GM23338 (cell line): ENCODE measurements at regions not wholly inside any gene's neighbourhood (a gene's known extent, or its start where the extent isn't known, plus 50 kb on each side); places are given as distances from the start of the nearest gene placed in this dataset.

Source experiments
- ATAC-seq: fragments of 200-7000 bp; cut with Tn5 transposase; 3 replicates; pipeline ENCODE4 v1.9.1; 2020
- DNase-seq: peaks from one replicate; pipeline ENCODE4 v3.0.0-alpha.2; 2015; ENCODE audit warnings: low spot score
- H2AFZ ChIP-seq: fragments of 200-600 bp; sonication (generic); 2 replicates; pipeline ENCODE4 v1.8.0; 2016; ENCODE audit warnings: antibody characterized with exemption, mild to moderate bottlenecking, moderate library complexity
- H3F3A ChIP-seq: fragments of 200-600 bp; sonication (generic); replicated peaks from 2 replicates; pipeline ENCODE4 v1.8.0; 2017; ENCODE audit warnings: antibody characterized with exemption, mixed run types, low read depth
- H3K27ac ChIP-seq: fragments of 200-600 bp; sonication (generic); 2 replicates; pipeline ENCODE4 v1.6.1; 2016; ENCODE audit warnings: low read depth
- H3K27me3 ChIP-seq: fragments of 200-600 bp; sonication (generic); 2 replicates; pipeline ENCODE4 v1.8.0; 2016; ENCODE audit warnings: mild to moderate bottlenecking, mixed run types, moderate library complexity; ENCODE audit not compliant: insufficient read depth
- H3K36me3 ChIP-seq: fragments of 200-600 bp; sonication (generic); 2 replicates; pipeline ENCODE4 v1.8.0; 2016; ENCODE audit warnings: mild to moderate bottlenecking; ENCODE audit not compliant: insufficient read depth
- H3K4me1 ChIP-seq: fragments of 200-600 bp; sonication (generic); 2 replicates; pipeline ENCODE4 v1.8.0; 2016; ENCODE audit warnings: mild to moderate bottlenecking, moderate library complexity; ENCODE audit not compliant: insufficient read depth
- H3K4me2 ChIP-seq: fragments of 200-600 bp; sonication (generic); 2 replicates; pipeline ENCODE4 v1.7.1; 2017; ENCODE audit warnings: mixed run types
- H3K4me3 ChIP-seq: fragments of 200-600 bp; sonication (generic); 2 replicates; pipeline ENCODE4 v1.6.1; 2016; ENCODE audit warnings: mixed run types
- H3K79me2 ChIP-seq: fragments of 200-600 bp; sonication (generic); replicated peaks from 2 replicates; pipeline ENCODE4 v1.8.0; 2017; ENCODE audit warnings: mild to moderate bottlenecking; ENCODE audit not compliant: insufficient read depth
- H3K9me2 ChIP-seq: fragments of 200-600 bp; sonication (generic); 2 replicates; pipeline ENCODE4 v1.8.0; 2017; ENCODE audit not compliant: insufficient read depth
- H4K20me1 ChIP-seq: fragments of 200-600 bp; sonication (generic); replicated peaks from 2 replicates; pipeline ENCODE4 v1.8.0; 2017; ENCODE audit warnings: mild to moderate bottlenecking; ENCODE audit not compliant: insufficient read depth
- H3K27ac Mint-ChIP-seq: 2 replicates; pipeline ENCODE4 v1.8.0; 2020; ENCODE audit warnings: inconsistent platforms, mild to moderate bottlenecking, moderate library complexity, mixed read lengths
- H3K27me3 Mint-ChIP-seq: 3 replicates; pipeline ENCODE4 v1.8.0; 2022; ENCODE audit warnings: low read depth, mild to moderate bottlenecking, moderate library complexity, mixed read lengths, inconsistent platforms; ENCODE audit not compliant: insufficient read depth, poor library complexity
- H3K36me3 Mint-ChIP-seq: 3 replicates; pipeline ENCODE4 v1.8.0; 2021; ENCODE audit warnings: low read depth, mild to moderate bottlenecking, inconsistent platforms, moderate library complexity, mixed read lengths
- H3K4me1 Mint-ChIP-seq: 3 replicates; pipeline ENCODE4 v1.8.0; 2020; ENCODE audit warnings: mild to moderate bottlenecking, inconsistent platforms, mixed read lengths
- H3K4me3 Mint-ChIP-seq: 3 replicates; pipeline ENCODE4 v1.8.0; 2021; ENCODE audit warnings: moderate library complexity, mild to moderate bottlenecking, inconsistent platforms, mixed read lengths
- H3K9me3 Mint-ChIP-seq: 3 replicates; pipeline ENCODE4 v1.8.0; 2020; ENCODE audit warnings: moderate library complexity, mild to moderate bottlenecking, inconsistent platforms, mixed read lengths
- ETS1 ChIP-seq: IDR thresholded peaks from 2 replicates; pipeline ENCODE4 v1.6.1; 2016; ENCODE audit warnings: antibody characterized with exemption
- EZH2 ChIP-seq: fragments of 200-600 bp; sonication (generic); IDR thresholded peaks from one replicate; pipeline ENCODE4 v1.8.0; 2017; ENCODE audit warnings: antibody characterized with exemption, mild to moderate bottlenecking, low read depth; ENCODE audit not compliant: unreplicated experiment
- JUNB ChIP-seq: IDR thresholded peaks from one replicate; pipeline ENCODE4 v1.6.1; 2016; ENCODE audit warnings: antibody characterized with exemption; ENCODE audit not compliant: unreplicated experiment
- REST ChIP-seq: IDR thresholded peaks from one replicate; pipeline ENCODE4 v1.6.1; 2018; ENCODE audit warnings: antibody characterized with exemption; ENCODE audit not compliant: unreplicated experiment
- ZNF462 ChIP-seq: fragments of 250-450 bp; sonication (Bioruptor Pico); IDR thresholded peaks from 2 replicates; pipeline ENCODE4 v1.5.0; 2020; ENCODE audit warnings: mild to moderate bottlenecking, moderate library complexity

- ATAC-seq (peak; percentile 75), DNase-seq (peak; percentile 12)
- Histone ChIP-seq H3K36me3 (no peaks in the 10 kb centered on the region), H2AFZ (no peak overlapping the region), H3K4me2 (peak overlapping the region; percentile 33; the same call in 1 of the 2 replicates), H3K4me3 (0 out of 2 replicates have a peak overlapping the region, but pooled peaks have one; percentile 11), H3K27me3 (no peaks in the 10 kb centered on the region), H3K4me1 (peaks cover 16% of the 10 kb centered on the region), H4K20me1 (no peaks in the 10 kb centered on the region), H3K27ac (peak overlapping the region; percentile 78), H3K79me2 (no peaks in the 10 kb centered on the region), H3K9me2 (peaks cover 16% of the 10 kb centered on the region; the same call in 1 of the 2 replicates), H3F3A (0 out of 2 replicates have a peak, but pooled peaks cover 4% of the 10 kb centered on the region)
- H3K4me1 Mint-ChIP-seq: peaks cover 34% of the 10 kb centered on the region
- H3K36me3 Mint-ChIP-seq: peaks cover 23% of the 10 kb centered on the region; the same call in 2 of the 3 replicates
- peak overlapping the region; percentile 23 for H3K27ac Mint-ChIP-seq
- H3K9me3 Mint-ChIP-seq: peaks cover 16% of the 10 kb centered on the region; the same call in 2 of the 3 replicates
- peak overlapping the region; percentile 1; the same call in 1 of the 3 replicates for H3K4me3 Mint-ChIP-seq
- H3K27me3 Mint-ChIP-seq: no peaks in the 10 kb centered on the region
- TF ChIP-seq JUNB (no peak), EZH2 (no peak), ZNF462 (no peak)
These were observed 523.4 kb upstream of the CDH4 start for GRCh38 chr20:60728705-60729104.

GRCh38 chr20:60729135-60729900 lies 522.7 kb upstream of the CDH4 start:
- H3K27me3 Mint-ChIP-seq: no peaks in the 10 kb centered on the region
- H3K4me3 Mint-ChIP-seq: peak overlapping the region; percentile 1; the same call in 1 of the 3 replicates
- H3K4me3 ChIP-seq: no peak overlapping the region
- peaks cover 40% of the 10 kb centered on the region for H3K4me1 Mint-ChIP-seq
- DNase-seq (peak; percentile 46), ATAC-seq (peak; percentile 87)
- H3K79me2 ChIP-seq: no peaks in the 10 kb centered on the region
- no peak overlapping the region for H2AFZ ChIP-seq
- no peaks in the 10 kb centered on the region for H3K36me3 ChIP-seq
- peaks cover 16% of the 10 kb centered on the region; the same call in 2 of the 3 replicates for H3K9me3 Mint-ChIP-seq
- peak overlapping the region; percentile 59; the same call in 1 of the 2 replicates for H3K4me2 ChIP-seq
- H3K27ac ChIP-seq: peak overlapping the region; percentile 78
- H3K27ac Mint-ChIP-seq: peak overlapping the region; percentile 76
- peaks cover 23% of the 10 kb centered on the region; the same call in 2 of the 3 replicates for H3K36me3 Mint-ChIP-seq
- no peaks in the 10 kb centered on the region for H3K27me3 ChIP-seq
- H3K9me2 ChIP-seq: peaks cover 16% of the 10 kb centered on the region; the same call in 1 of the 2 replicates
- H4K20me1 ChIP-seq: no peaks in the 10 kb centered on the region
- 0 out of 2 replicates have a peak, but pooled peaks cover 4% of the 10 kb centered on the region for H3F3A ChIP-seq
- peaks cover 16% of the 10 kb centered on the region for H3K4me1 ChIP-seq
- TF ChIP-seq ETS1 (no peak), REST (no peak)
